ENCODE measurements at regions not wholly inside any gene's neighbourhood (a gene's known extent, or its start where the extent isn't known, plus 50 kb on each side); places are given as distances from the start of the nearest gene placed in this dataset.

GRCh38 chr7:13115157-13115772, 427.8 kb downstream of the ARL4A start:
- no peak for ATAC-seq

DNA sequence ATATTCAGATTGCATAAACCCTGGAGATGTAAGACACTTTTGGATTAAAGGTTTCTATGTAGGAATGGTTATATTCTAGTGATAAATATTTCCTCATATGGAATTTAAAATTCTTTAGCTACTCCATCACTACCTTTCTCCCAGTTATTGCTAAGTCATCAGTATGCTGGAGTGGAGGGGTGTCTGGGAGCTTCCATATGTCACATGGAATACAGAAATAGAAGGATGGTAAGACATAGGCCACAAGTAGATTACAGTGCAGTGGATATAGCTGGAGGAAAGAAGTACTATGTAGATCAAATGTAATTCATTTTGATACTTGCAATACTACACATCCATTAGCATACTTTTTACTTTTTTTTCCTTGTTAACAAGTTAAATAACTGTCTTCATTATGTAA, 428.4 kb downstream of the ARL4A start:
- ChIA-PET RAD21 (ENCODE audit: low non-redundant PET in 1 of 2, low total read pairs in 2 of 2, uncharacterized antibody in 2 of 2, unreplicated experiment in 2 of 2) (interaction anchor here in 1 of 2 experiments (1.2 kb wide), 1 partner anchor 429 kb away, joined by 3 read pairs; no protein-coding TSS in a partner anchor), CTCF (interaction anchor here (5.4 kb wide), 1 partner anchor 429 kb away, joined by 28 read pairs; the partner anchor contains the start of gene ARL4A), POLR2A (no interaction called here)
- peak overlapping the region; percentile 11 for H2AFZ ChIP-seq (ENCODE audit: low read depth, low read length, poor library complexity, severe bottlenecking)
- H3K36me3 ChIP-seq (ENCODE audit: control insufficient read depth in 1 of 2, insufficient read depth in 2 of 2, low read length in 2 of 2) = no peaks in the 10 kb centered on the region
- no peak overlapping the region for H3K4me3 ChIP-seq (replicated peaks in 1 of 2; ENCODE audit: low read depth in 1 of 2, low read length in 2 of 2)
- no peaks in the 10 kb centered on the region for H3K27me3 ChIP-seq (ENCODE audit: insufficient read depth, low read length)
- ATAC-seq = no peak
- H3K79me2 ChIP-seq (ENCODE audit: insufficient read depth, low read length) = no peaks in the 10 kb centered on the region
- no peaks in the 10 kb centered on the region for H3K9me3 ChIP-seq (ENCODE audit: control insufficient read depth in 1 of 2, insufficient read depth in 1 of 2, low read depth in 1 of 2, low read length in 2 of 2)
- H3K4me1 ChIP-seq (ENCODE audit: control insufficient read depth in 1 of 2, insufficient read depth in 2 of 2, low read length in 2 of 2) = peaks cover 0 to 19% of the 10 kb centered on the region in 2 experiments; a peak in 1 of 4 replicates
- no peak for DNase-seq (ENCODE audit: low read depth, low spot score)
- no peak overlapping the region for H3K4me2 ChIP-seq (ENCODE audit: low read length)
- H3K9me2 ChIP-seq (ENCODE audit: insufficient read depth) = no peaks in the 10 kb centered on the region
- BruUV-seq (replicated peaks) = no TSS peak
- H4K20me1 ChIP-seq (ENCODE audit: insufficient read depth) = no peaks in the 10 kb centered on the region
- no peak overlapping the region for H3K27ac ChIP-seq (ENCODE audit: low read depth, low read length)
- H3K9ac ChIP-seq (ENCODE audit: low read length) = no peak overlapping the region
- intact Hi-C loops (cut with micrococcal nuclease) = loop anchor here (5.0 kb wide), 2 partner anchors 74 to 474 kb away; no protein-coding TSS in a partner anchor
- TF ChIP-seq EZH2 (IDR thresholded peaks at IDR 0.05) = no peak
- TF ChIP-seq SRF (IDR thresholded peaks at IDR 0.05; ENCODE audit: low read depth) = no peak
- TF ChIP-seq EGR1 (IDR thresholded peaks at IDR 0.05; ENCODE audit: low read depth) = no peak
- TF ChIP-seq POLR2A (IDR thresholded peaks at IDR 0.05; ENCODE audit: borderline replicate concordance, extremely low read depth, insufficient read depth, insufficient read length) = no peak
- TF ChIP-seq SIN3A (IDR thresholded peaks at IDR 0.05; ENCODE audit: low read depth) = no peak
- TF ChIP-seq POLR2AphosphoS5 (IDR thresholded peaks at IDR 0.05; ENCODE audit: low read depth, low read length) = no peak
- TF ChIP-seq RAD21 (IDR thresholded peaks at IDR 0.05; ENCODE audit: low read depth) = no peak
- TF ChIP-seq, protein P1, sequence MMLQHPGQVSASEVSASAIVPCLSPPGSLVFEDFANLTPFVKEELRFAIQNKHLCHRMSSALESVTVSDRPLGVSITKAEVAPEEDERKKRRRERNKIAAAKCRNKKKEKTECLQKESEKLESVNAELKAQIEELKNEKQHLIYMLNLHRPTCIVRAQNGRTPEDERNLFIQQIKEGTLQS (IDR thresholded peaks at IDR 0.05) = no peak
- no peak for TF ChIP-seq MAX (IDR thresholded peaks at IDR 0.05)
- no peak for TF ChIP-seq ZBTB33 (IDR thresholded peaks at IDR 0.05; ENCODE audit: extremely low read depth, insufficient replicate concordance, low read length)
- no peak for TF ChIP-seq CTCF (IDR thresholded peaks at IDR 0.05 in 2 of 3, conservative IDR thresholded peaks at IDR 0.05 in 1 of 3; ENCODE audit: borderline replicate concordance in 1 of 3, insufficient read depth in 1 of 3, low read depth in 2 of 3, low read length in 2 of 3)
- no peak for TF ChIP-seq ZFX (IDR thresholded peaks at IDR 0.05)
- no peak for TF ChIP-seq TCF7L2 (IDR thresholded peaks at IDR 0.05; ENCODE audit: borderline replicate concordance, extremely low read depth, insufficient read depth, insufficient read length)

More at GRCh38 chr7:13115157-13115772, 427.8 kb downstream of the ARL4A start:
- Histone ChIP-seq H3K9ac (ENCODE audit: low read length) (no peak overlapping the region), H3K4me1 (ENCODE audit: control insufficient read depth in 1 of 2, insufficient read depth in 2 of 2, low read length in 2 of 2) (peaks cover 0 to 19% of the 10 kb centered on the region in 2 experiments; a peak in 1 of 4 replicates), H3K27ac (ENCODE audit: low read depth, low read length) (no peak overlapping the region), H3K79me2 (ENCODE audit: insufficient read depth, low read length) (no peaks in the 10 kb centered on the region), H3K36me3 (ENCODE audit: control insufficient read depth in 1 of 2, insufficient read depth in 2 of 2, low read length in 2 of 2) (no peaks in the 10 kb centered on the region), H3K9me2 (ENCODE audit: insufficient read depth) (no peaks in the 10 kb centered on the region), H3K27me3 (ENCODE audit: insufficient read depth, low read length) (no peaks in the 10 kb centered on the region), H3K4me3 (replicated peaks in 1 of 2; ENCODE audit: low read depth in 1 of 2, low read length in 2 of 2) (no peak overlapping the region), H3K4me2 (ENCODE audit: low read length) (no peak overlapping the region; the same call in 1 of the 2 replicates), H2AFZ (ENCODE audit: low read depth, low read length, poor library complexity, severe bottlenecking) (peak overlapping the region; percentile 11), H3K9me3 (ENCODE audit: control insufficient read depth in 1 of 2, insufficient read depth in 1 of 2, low read depth in 1 of 2, low read length in 2 of 2) (no peaks in the 10 kb centered on the region), H4K20me1 (ENCODE audit: insufficient read depth) (no peaks in the 10 kb centered on the region)
- ChIA-PET POLR2A (no interaction called here), CTCF (interaction anchor here (5.4 kb wide), 1 partner anchor 429 kb away, joined by 28 read pairs; the partner anchor contains the start of gene ARL4A), RAD21 (ENCODE audit: low non-redundant PET in 1 of 2, low total read pairs in 2 of 2, uncharacterized antibody in 2 of 2, unreplicated experiment in 2 of 2) (interaction anchor here in 1 of 2 experiments (1.2 kb wide), 1 partner anchor 429 kb away, joined by 3 read pairs; no protein-coding TSS in a partner anchor)
- TF ChIP-seq MAX (IDR thresholded peaks at IDR 0.05) (no peak), RAD21 (IDR thresholded peaks at IDR 0.05; ENCODE audit: low read depth) (peak; percentile 40; the same call in 1 of the 2 replicates)
- no peak for DNase-seq (ENCODE audit: low read depth, low spot score)
- no TSS peak for BruUV-seq (replicated peaks)
- intact Hi-C loops (cut with micrococcal nuclease) = loop anchor here (5.0 kb wide), 2 partner anchors 73 to 473 kb away; no protein-coding TSS in a partner anchor

Data from HCT116 (cell line).